HepG2 (cell line): ENCODE measurements at regions not wholly inside any gene's neighbourhood (a gene's known extent, or its start where the extent isn't known, plus 50 kb on each side); places are given as distances from the start of the nearest gene placed in this dataset.
A peak's percentile ranks its signal among the peaks of the same experiment; 100 is the strongest.

Source experiments
- ATAC-seq: fragments of 200-7000 bp; cut with Tn5 transposase; 3 replicates; pipeline ENCODE4 v1.9.1; 2020; ENCODE audit warnings: mild to moderate bottlenecking, moderate library complexity
- BruUV-seq: library from RNA; stranded (reverse); fragments of 400-500 nt; replicated peaks from 2 replicates; lab custom pipeline; 2021; lab: Mats Ljungman, UMichigan
- CTCF ChIA-PET: fragments of 300-600 bp; formaldehyde crosslinking; extraction: SDS; loops from one replicate; lab custom pipeline; 2021; ENCODE audit warnings: low total read pairs, inconsistent platforms, low intra/inter-chr PET ratio; lab: Yijun Ruan, JAX
- POLR2A ChIA-PET: fragments of 350-600 bp; sonication (Branson Sonifier 250); formaldehyde crosslinking; loops from one replicate; lab custom pipeline; 2020; ENCODE audit warnings: antibody characterized with exemption, inconsistent platforms; lab: Yijun Ruan, JAX
- DNase-seq: peaks from one replicate; pipeline ENCODE4 v3.0.0-alpha.2; 2015; ENCODE audit warnings: low spot score
- FAIRE-seq: peaks from 3 replicates; lab custom pipeline; 2011; peaks lifted over from hg19 to GRCh38; lab: Jason Lieb, UNC
- H2AFZ ChIP-seq: one replicate; pipeline ENCODE4 v1.6.1; 2011; ENCODE audit warnings: low read length, inconsistent platforms
- H3K27ac ChIP-seq: fragments of 300-600 bp; 3 replicates; pipeline ENCODE4 v1.8.0; 2011; ENCODE audit warnings: mixed run types, mild to moderate bottlenecking, mixed read lengths, low read length, inconsistent platforms; ENCODE audit not compliant: insufficient read depth; ENCODE audit errors: extremely low read length
- H3K27me3 ChIP-seq, 2 experiments: fragments of 200-600 bp in 1 of 2; 2 replicates in 1 of 2; 3 replicates in 1 of 2; pipeline versions ENCODE4 v1.6.0 to v1.8.0; 2011; ENCODE audit warnings: low read length in 2 of 2, mild to moderate bottlenecking in 2 of 2, moderate library complexity in 2 of 2, inconsistent platforms in 1 of 2; ENCODE audit not compliant: insufficient read depth in 2 of 2, control insufficient read depth in 1 of 2
- H3K36me3 ChIP-seq, 2 experiments: fragments of 200-600 bp in 1 of 2; replicated peaks in 1 of 2; 2 replicates in 1 of 2; 3 replicates in 1 of 2; pipeline versions ENCODE4 v1.5.1 to v1.8.0; 2011; ENCODE audit warnings: low read length in 2 of 2, inconsistent platforms in 1 of 2; ENCODE audit not compliant: insufficient read depth in 2 of 2, control insufficient read depth in 1 of 2
- H3K4me1 ChIP-seq: 2 replicates; pipeline ENCODE4 v1.5.1; 2012; ENCODE audit warnings: low read length, inconsistent platforms; ENCODE audit not compliant: insufficient read depth
- H3K4me2 ChIP-seq: 2 replicates; pipeline ENCODE4 v1.6.0; 2011; ENCODE audit warnings: low read depth, low read length, inconsistent platforms
- H3K4me3 ChIP-seq, 3 experiments: fragments of 200-600 bp in 1 of 3; sonication (generic), shearing (Covaris generic) in 1 of 3; replicated peaks in 1 of 3; 2 replicates each; pipeline ENCODE4 v1.5.1; 2011 to 2016; ENCODE audit warnings: low read length in 3 of 3, inconsistent platforms in 2 of 3, low read depth in 2 of 3, mild to moderate bottlenecking in 2 of 3, control low read depth in 1 of 3, mixed read lengths in 1 of 3; ENCODE audit not compliant: insufficient read depth in 1 of 3
- H3K79me2 ChIP-seq: one replicate; pipeline ENCODE4 v1.6.1; 2011; ENCODE audit warnings: low read length, inconsistent platforms; ENCODE audit not compliant: insufficient read depth
- H3K9ac ChIP-seq: 2 replicates; pipeline ENCODE4 v1.6.0; 2011; ENCODE audit warnings: mild to moderate bottlenecking, low read depth, low read length, inconsistent platforms; ENCODE audit not compliant: insufficient read depth
- H3K9me3 ChIP-seq: 2 replicates; pipeline ENCODE4 v1.5.1; 2012; ENCODE audit warnings: mild to moderate bottlenecking, low read length
- H4K20me1 ChIP-seq: 2 replicates; pipeline ENCODE4 v1.6.0; 2011; ENCODE audit warnings: inconsistent platforms, mild to moderate bottlenecking, low read length, moderate library complexity; ENCODE audit not compliant: insufficient read depth
- ATF7-NPFF ChIP-seq: sonication (generic); formaldehyde crosslinking; IDR thresholded peaks from 2 replicates; pipeline ENCODE4 v1.8.1; 2023; ENCODE audit warnings: mild to moderate bottlenecking, low read depth, missing genetic modification reagents, moderate library complexity
- DNMT3B ChIP-seq: conservative IDR thresholded peaks from 2 replicates; pipeline ENCODE4 v1.6.1; 2016; ENCODE audit warnings: missing biosample characterization, control low read depth
- HOXA5 ChIP-seq: sonication (generic); formaldehyde crosslinking; IDR thresholded peaks from 2 replicates; pipeline ENCODE4 v1.4.0; 2020; ENCODE audit warnings: missing genetic modification reagents
- MTA1 ChIP-seq: sonication (generic); formaldehyde crosslinking; IDR thresholded peaks from 2 replicates; pipeline ENCODE4 v1.4.0; 2020; ENCODE audit warnings: missing genetic modification reagents, mild to moderate bottlenecking, borderline replicate concordance
- RORA ChIP-seq: sonication (generic); formaldehyde crosslinking; IDR thresholded peaks from 2 replicates; pipeline ENCODE4 v1.5.0; 2020; ENCODE audit warnings: mild to moderate bottlenecking, missing genetic modification reagents, moderate library complexity
- STAG1 ChIP-seq: sonication (generic); formaldehyde crosslinking; IDR thresholded peaks from 2 replicates; pipeline ENCODE4 v1.4.0; 2020; ENCODE audit warnings: missing genetic modification reagents
- ZNF20 ChIP-seq: sonication (generic); formaldehyde crosslinking; IDR thresholded peaks from 2 replicates; pipeline ENCODE4 v1.4.0; 2020; ENCODE audit warnings: mild to moderate bottlenecking, moderate library complexity, missing genetic modification reagents
- ZNF512 ChIP-seq: sonication (generic); formaldehyde crosslinking; IDR thresholded peaks from 2 replicates; pipeline ENCODE4 v1.4.0; 2020; ENCODE audit warnings: mild to moderate bottlenecking, missing genetic modification reagents
- ZNF781 ChIP-seq: sonication (generic); formaldehyde crosslinking; IDR thresholded peaks from 2 replicates; pipeline ENCODE4 v1.5.1; 2020; ENCODE audit warnings: borderline replicate concordance, mild to moderate bottlenecking, missing genetic modification reagents; ENCODE audit errors: not compliant biosample characterization
- WGBS: methylation state at CpG from one replicate; pipeline ENCODE4 v1.1.6; 2017; ENCODE audit warnings: low lambda C conversion rate; 5-methylcytosine and 5-hydroxymethylcytosine counted together
- in situ Hi-C: cut with HindIII; loops from 2 replicates; pipeline ENCODE4 v1.10.0; 2017; ENCODE audit warnings: low pct_unique_long_range_greater_than_20kb; ENCODE audit not compliant: extremely low pct_ligation_motif_present
- intact Hi-C: fragments of 100-400 bp; cut with micrococcal nuclease; formaldehyde crosslinking; loops from one replicate; pipeline ENCODE4 v1.10.0; 2022; ENCODE audit not compliant: unreplicated experiment

GRCh38 chr20:24789877-24790276 is 159.2 kb upstream of the CST7 start:
- 14% methylated on average over 4 of the region's 4 CpGs for WGBS
- Histone ChIP-seq H3K27me3 (peaks cover 6 to 34% of the 10 kb centered on the region in 2 experiments; a peak in 3 of 5 replicates), H3K4me3 (no peak overlapping the region), H3K9me3 (no peaks in the 10 kb centered on the region), H3K9ac (no peak overlapping the region), H3K4me2 (no peak overlapping the region), H4K20me1 (no peaks in the 10 kb centered on the region), H3K4me1 (no peaks in the 10 kb centered on the region), H3K27ac (no peak overlapping the region), H2AFZ (no peak overlapping the region), H3K79me2 (no peaks in the 10 kb centered on the region), H3K36me3 (no peaks in the 10 kb centered on the region)
- POLR2A ChIA-PET = no interaction called here
- no peak for TF ChIP-seq STAG1 (CRISPR knock-in tag)
- no peak for TF ChIP-seq HOXA5 (CRISPR knock-in tag)
- no peak for TF ChIP-seq MTA1 (CRISPR knock-in tag)
- TF ChIP-seq ATF7-NPFF (CRISPR knock-in tag) = no peak
- intact Hi-C loops (no loop called here), in situ Hi-C loops (loop anchor here (5.0 kb wide), 1 partner anchor 127 kb away; no protein-coding TSS in a partner anchor)
- no peak for FAIRE-seq
- no peak for DNase-seq
- CTCF ChIA-PET = no interaction called here
- ATAC-seq = no peak
- BruUV-seq = no TSS peak

GRCh38 chr20:24790746-24791283 is 158.3 kb upstream of the CST7 start:
- ChIA-PET CTCF (no interaction called here), POLR2A (no interaction called here)
- ATAC-seq (peak; percentile 26; the same call in 2 of the 3 replicates), DNase-seq (no peak), FAIRE-seq (no peak)
- Histone ChIP-seq H3K27me3 (peaks cover 6 to 43% of the 10 kb centered on the region in 2 experiments; a peak in 4 of 5 replicates), H3K9me3 (no peaks in the 10 kb centered on the region), H2AFZ (no peak overlapping the region), H3K27ac (no peak overlapping the region), H3K4me2 (no peak overlapping the region), H3K4me3 (no peak overlapping the region), H4K20me1 (no peaks in the 10 kb centered on the region), H3K4me1 (no peaks in the 10 kb centered on the region), H3K79me2 (no peaks in the 10 kb centered on the region), H3K9ac (no peak overlapping the region), H3K36me3 (no peaks in the 10 kb centered on the region)
- no TSS peak for BruUV-seq
- WGBS = 16% methylated on average over 11 of the region's 13 CpGs
- TF ChIP-seq ZNF20 (CRISPR knock-in tag) (no peak), ZNF512 (CRISPR knock-in tag) (no peak), ZNF781 (CRISPR knock-in tag) (no peak), DNMT3B (CRISPR knock-in tag) (no peak), RORA (CRISPR knock-in tag) (no peak)
- intact Hi-C loops = no loop called here
- in situ Hi-C loops = no loop called here
